NT2/D1 (cell line): ENCODE measurements at regions not wholly inside any gene's neighbourhood (a gene's known extent, or its start where the extent isn't known, plus 50 kb on each side); places are given as distances from the start of the nearest gene placed in this dataset.
"Not testable (repeated sequence)": the region's sequence is repeated elsewhere in the genome, so short reads cannot be mapped to it uniquely, and the experiment has no call there.

Experiments used
- DNase-seq: peaks from one replicate; pipeline ENCODE4 v3.0.0-alpha.2; 2011; ENCODE audit warnings: low read depth, low spot score
- H3K27me3 ChIP-seq: 2 replicates; pipeline ENCODE4 v1.6.0; 2011; ENCODE audit warnings: mild to moderate bottlenecking; ENCODE audit not compliant: insufficient read length, insufficient read depth
- H3K36me3 ChIP-seq: 2 replicates; pipeline ENCODE4 v1.6.1; 2011; ENCODE audit warnings: mild to moderate bottlenecking, low read length, mixed read lengths; ENCODE audit not compliant: insufficient read depth, insufficient read length
- H3K4me1 ChIP-seq: 2 replicates; pipeline ENCODE4 v1.5.1; 2011; ENCODE audit not compliant: insufficient read depth, insufficient read length
- H3K4me3 ChIP-seq: 2 replicates; pipeline ENCODE4 v1.5.1; 2011; ENCODE audit warnings: low read depth; ENCODE audit not compliant: insufficient read length
- H3K9ac ChIP-seq: 2 replicates; pipeline ENCODE4 v1.6.0; 2011; ENCODE audit warnings: low read depth; ENCODE audit not compliant: insufficient read length
- H3K9me3 ChIP-seq: 2 replicates; pipeline ENCODE4 v1.5.1; 2011; ENCODE audit warnings: mild to moderate bottlenecking, low read length; ENCODE audit not compliant: insufficient read depth
- SUZ12 ChIP-seq: IDR thresholded peaks from 2 replicates; pipeline ENCODE4 v1.6.1; 2011; ENCODE audit not compliant: insufficient read length, insufficient read depth; ENCODE audit errors: extremely low read depth
- YY1 ChIP-seq: IDR thresholded peaks from 2 replicates; pipeline ENCODE4 v1.6.1; 2011; ENCODE audit not compliant: insufficient read length, insufficient read depth
- ZNF274 ChIP-seq: IDR thresholded peaks from 2 replicates; pipeline ENCODE4 v1.6.1; 2011; ENCODE audit warnings: mild to moderate bottlenecking, low read depth, low read length

GRCh38 chr20:29301624-29302259, 1955.7 kb upstream of the DEFB115 start:
- H3K4me1 ChIP-seq, result no peaks in the 10 kb centered on the region
- H3K36me3 ChIP-seq, result no peaks in the 10 kb centered on the region
- H3K4me3 ChIP-seq, result no peak overlapping the region
- H3K9me3 ChIP-seq, result no peaks in the 10 kb centered on the region
- no peaks in the 10 kb centered on the region for H3K27me3 ChIP-seq
- TF ChIP-seq YY1 (no peak), ZNF274 (no peak), SUZ12 (no peak)
- DNase-seq, result no peak
- H3K9ac ChIP-seq, result no peak overlapping the region

- TF ChIP-seq SUZ12 (no peak), YY1 (no peak), ZNF274 (no peak)
- DNase-seq, result no peak
- Histone ChIP-seq H3K4me3 (no peak overlapping the region), H3K36me3 (no peaks in the 10 kb centered on the region), H3K9me3 (no peaks in the 10 kb centered on the region), H3K9ac (no peak overlapping the region), H3K4me1 (no peaks in the 10 kb centered on the region), H3K27me3 (no peaks in the 10 kb centered on the region)
These were observed 1954.4 kb upstream of the DEFB115 start for GRCh38 chr20:29302979-29303644.

- no peaks in the 10 kb centered on the region for H3K27me3 ChIP-seq
- H3K9me3 ChIP-seq, result no peaks in the 10 kb centered on the region
- TF ChIP-seq SUZ12 (no peak), YY1 (no peak), ZNF274 (no peak)
- no peak overlapping the region for H3K4me3 ChIP-seq
- H3K9ac ChIP-seq, result no peak overlapping the region
- no peaks in the 10 kb centered on the region for H3K4me1 ChIP-seq
- DNase-seq, result no peak
- H3K36me3 ChIP-seq, result no peaks in the 10 kb centered on the region
These were observed 1950.9 kb upstream of the DEFB115 start for GRCh38 chr20:29306390-29307072.

- not testable (repeated sequence) for DNase-seq, H3K9me3 ChIP-seq
These were observed 1950.0 kb upstream of the DEFB115 start for GRCh38 chr20:29307484-29307883.

GRCh38 chr20:29308956-29309355, 1948.5 kb upstream of the DEFB115 start:
- not testable (repeated sequence) for H3K9me3 ChIP-seq, H3K4me1 ChIP-seq, H3K36me3 ChIP-seq, H3K27me3 ChIP-seq, H3K4me3 ChIP-seq, H3K9ac ChIP-seq, DNase-seq

More at GRCh38 chr20:29307484-29307883, 1950.0 kb upstream of the DEFB115 start:
- not testable (repeated sequence) for H3K27me3 ChIP-seq, H3K4me3 ChIP-seq, H3K9ac ChIP-seq, H3K36me3 ChIP-seq, H3K4me1 ChIP-seq

- not testable (repeated sequence) for H3K4me3 ChIP-seq, H3K9ac ChIP-seq, H3K36me3 ChIP-seq, H3K9me3 ChIP-seq, DNase-seq, H3K27me3 ChIP-seq, H3K4me1 ChIP-seq
These were observed 1948.0 kb upstream of the DEFB115 start for GRCh38 chr20:29309481-29309880.

- not testable (repeated sequence) for H3K9me3 ChIP-seq, H3K4me3 ChIP-seq, H3K27me3 ChIP-seq, H3K36me3 ChIP-seq, H3K9ac ChIP-seq, DNase-seq, H3K4me1 ChIP-seq
These were observed 1946.4 kb upstream of the DEFB115 start for GRCh38 chr20:29311046-29311445.

GRCh38 chr20:29312679-29313078, 1944.8 kb upstream of the DEFB115 start:
- H3K9me3 ChIP-seq, H3K36me3 ChIP-seq, H3K9ac ChIP-seq, H3K4me3 ChIP-seq, H3K4me1 ChIP-seq, DNase-seq, H3K27me3 ChIP-seq: not testable (repeated sequence)
